Uterus (tissue), 3 donors: ENCODE measurements at regions not wholly inside any gene's neighbourhood (a gene's known extent, or its start where the extent isn't known, plus 50 kb on each side); places are given as distances from the start of the nearest gene placed in this dataset.
"Not testable (repeated sequence)": the region's sequence is repeated elsewhere in the genome, so short reads cannot be mapped to it uniquely, and the experiment has no call there.

Source experiments
- DNase-seq, 2 donors: peaks; one replicate each; pipeline ENCODE4 v3.0.0-alpha.2; 2019 to 2020
- H3K27ac ChIP-seq, 2 donors: fragments of 200-600 bp; sonication (generic); 1 replicate in 1 of 2; 2 replicates in 1 of 2; pipeline ENCODE4 v1.5.1; 2016 to 2018
- H3K27me3 ChIP-seq, 2 donors: fragments of 200-600 bp; sonication (generic); one replicate each; pipeline ENCODE4 v1.5.1; 2018 to 2019; ENCODE audit warnings: control low read depth in 1 of 2
- H3K36me3 ChIP-seq, 2 donors: fragments of 200-600 bp; sonication (generic); one replicate each; pipeline ENCODE4 v1.5.1; 2019; ENCODE audit warnings: control low read depth in 1 of 2
- H3K4me1 ChIP-seq, 2 donors: fragments of 200-600 bp; sonication (generic); one replicate each; pipeline ENCODE4 v1.5.1; 2018 to 2019; ENCODE audit warnings: control low read depth in 1 of 2
- H3K4me3 ChIP-seq, 2 donors: fragments of 200-600 bp; sonication (generic); 1 replicate in 1 of 2; 2 replicates in 1 of 2; pipeline ENCODE4 v1.5.1; 2018 to 2019; ENCODE audit warnings: mild to moderate bottlenecking in 1 of 2
- H3K9me3 ChIP-seq, 2 donors: fragments of 200-600 bp; sonication (generic); one replicate each; pipeline ENCODE4 v1.5.1; 2019; ENCODE audit warnings: control low read depth in 1 of 2
- POLR2A ChIP-seq, 2 donors: fragments of 450-650 bp; IDR thresholded peaks; one replicate each; pipeline ENCODE4 v1.6.1; 2016; ENCODE audit warnings: antibody characterized with exemption in 2 of 2, mild to moderate bottlenecking in 1 of 2, moderate library complexity in 1 of 2
- intact Hi-C: fragments of 100-400 bp; cut with DNase I; formaldehyde crosslinking; loops from one replicate; pipeline ENCODE4 v1.15.1; 2023; ENCODE audit warnings: low total_unique reads
- TF ChIP-seq, protein P1 (sequence below), 4 experiments: fragments of 200-600 bp in 2 of 4; fragments of 450-650 bp in 2 of 4; sonication (generic) in 2 of 4; IDR thresholded peaks; one replicate each; pipeline ENCODE4 v1.5.1; 2016 to 2019; ENCODE audit warnings: antibody characterized with exemption in 4 of 4, mild to moderate bottlenecking in 2 of 4, moderate library complexity in 1 of 4
- donor health status: DM: yes; HTN: yes; CAD: no.

DNA sequence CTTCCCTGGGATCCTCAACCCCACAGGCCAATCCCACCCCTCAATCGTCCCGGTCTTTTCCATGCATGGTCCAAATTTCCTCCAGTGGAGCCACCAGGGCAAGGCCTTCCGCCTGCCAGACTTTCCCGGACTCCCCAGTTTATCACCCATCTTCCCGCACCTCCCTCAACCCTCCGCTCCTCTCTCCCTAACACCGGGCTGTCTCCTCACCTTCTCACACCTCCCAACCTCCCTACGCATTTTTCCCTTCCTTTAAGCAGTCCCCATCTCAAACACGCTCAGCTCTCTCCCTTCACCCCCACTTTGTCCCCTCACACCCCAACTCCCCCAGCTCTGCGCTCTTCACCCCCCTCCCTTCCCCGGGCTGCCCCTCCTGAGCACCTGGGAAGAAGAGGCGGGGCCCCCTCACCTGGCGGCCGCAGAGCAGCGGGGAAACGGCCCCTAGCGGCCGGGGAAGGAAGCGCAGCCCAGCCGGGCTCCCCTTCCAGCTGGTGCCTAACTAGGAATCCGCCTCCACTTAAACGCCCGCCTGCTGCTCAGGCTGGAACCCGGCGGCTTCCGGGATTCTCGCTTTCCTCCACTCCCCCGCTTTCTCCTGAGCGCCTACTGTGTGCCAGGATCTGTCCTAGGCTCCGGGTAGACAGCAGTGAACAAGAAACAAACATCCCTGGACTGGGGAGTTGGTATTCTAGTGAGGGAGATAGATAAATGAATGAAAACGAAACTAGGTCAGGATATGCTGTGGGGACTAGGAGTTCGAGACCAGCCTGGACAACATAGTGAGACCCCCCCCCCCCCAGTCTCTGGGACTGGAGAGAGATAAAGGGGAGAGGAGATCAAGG is 126.7 kb downstream of the CRLF3 start:
- intact Hi-C loops, H3K9me3 ChIP-seq, H3K27ac ChIP-seq, H3K36me3 ChIP-seq, H3K4me1 ChIP-seq, H3K27me3 ChIP-seq: not testable (repeated sequence)
- DNase-seq, result peak; percentile 41 to 57
- TF ChIP-seq, protein P1, sequence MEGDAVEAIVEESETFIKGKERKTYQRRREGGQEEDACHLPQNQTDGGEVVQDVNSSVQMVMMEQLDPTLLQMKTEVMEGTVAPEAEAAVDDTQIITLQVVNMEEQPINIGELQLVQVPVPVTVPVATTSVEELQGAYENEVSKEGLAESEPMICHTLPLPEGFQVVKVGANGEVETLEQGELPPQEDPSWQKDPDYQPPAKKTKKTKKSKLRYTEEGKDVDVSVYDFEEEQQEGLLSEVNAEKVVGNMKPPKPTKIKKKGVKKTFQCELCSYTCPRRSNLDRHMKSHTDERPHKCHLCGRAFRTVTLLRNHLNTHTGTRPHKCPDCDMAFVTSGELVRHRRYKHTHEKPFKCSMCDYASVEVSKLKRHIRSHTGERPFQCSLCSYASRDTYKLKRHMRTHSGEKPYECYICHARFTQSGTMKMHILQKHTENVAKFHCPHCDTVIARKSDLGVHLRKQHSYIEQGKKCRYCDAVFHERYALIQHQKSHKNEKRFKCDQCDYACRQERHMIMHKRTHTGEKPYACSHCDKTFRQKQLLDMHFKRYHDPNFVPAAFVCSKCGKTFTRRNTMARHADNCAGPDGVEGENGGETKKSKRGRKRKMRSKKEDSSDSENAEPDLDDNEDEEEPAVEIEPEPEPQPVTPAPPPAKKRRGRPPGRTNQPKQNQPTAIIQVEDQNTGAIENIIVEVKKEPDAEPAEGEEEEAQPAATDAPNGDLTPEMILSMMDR (IDR thresholded peaks at IDR 0.05), result peak; percentile 72 to 87 (median 78)
- H3K4me3 ChIP-seq, result peak overlapping the region; percentile 9 to 11

DNA sequence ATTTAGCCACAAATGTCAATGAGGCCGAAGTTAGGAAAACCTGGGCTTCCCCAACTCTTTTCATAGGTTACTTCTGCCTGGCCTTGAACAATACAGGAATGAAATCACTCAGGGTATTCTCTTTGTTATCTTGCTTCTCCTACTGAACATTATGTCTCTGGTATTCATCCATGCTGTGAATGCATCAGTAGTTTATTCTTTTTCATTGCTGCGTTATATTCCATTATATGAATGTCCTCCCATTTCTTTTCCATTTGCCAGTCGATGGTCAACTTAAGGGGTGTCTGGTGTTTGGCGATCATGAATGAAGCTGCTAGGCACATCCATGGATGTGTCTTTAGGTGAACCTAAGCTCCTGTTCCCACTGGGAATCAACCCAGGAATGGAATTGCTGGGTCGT is 128.3 kb downstream of the CRLF3 start:
- DNase-seq, result no peak
- no peak overlapping the region for H3K27ac ChIP-seq
- H3K4me3 ChIP-seq, result no peak overlapping the region
- no peaks in the 10 kb centered on the region for H3K36me3 ChIP-seq
- no peaks in the 10 kb centered on the region for H3K9me3 ChIP-seq
- intact Hi-C loops, result no loop called here
- TF ChIP-seq POLR2A (IDR thresholded peaks at IDR 0.05), result no peak
- TF ChIP-seq, protein P1 (IDR thresholded peaks at IDR 0.05), result no peak
- peaks cover 0 to 4% of the 10 kb centered on the region in 2 donors for H3K4me1 ChIP-seq
- H3K27me3 ChIP-seq, result no peaks in the 10 kb centered on the region

DNA sequence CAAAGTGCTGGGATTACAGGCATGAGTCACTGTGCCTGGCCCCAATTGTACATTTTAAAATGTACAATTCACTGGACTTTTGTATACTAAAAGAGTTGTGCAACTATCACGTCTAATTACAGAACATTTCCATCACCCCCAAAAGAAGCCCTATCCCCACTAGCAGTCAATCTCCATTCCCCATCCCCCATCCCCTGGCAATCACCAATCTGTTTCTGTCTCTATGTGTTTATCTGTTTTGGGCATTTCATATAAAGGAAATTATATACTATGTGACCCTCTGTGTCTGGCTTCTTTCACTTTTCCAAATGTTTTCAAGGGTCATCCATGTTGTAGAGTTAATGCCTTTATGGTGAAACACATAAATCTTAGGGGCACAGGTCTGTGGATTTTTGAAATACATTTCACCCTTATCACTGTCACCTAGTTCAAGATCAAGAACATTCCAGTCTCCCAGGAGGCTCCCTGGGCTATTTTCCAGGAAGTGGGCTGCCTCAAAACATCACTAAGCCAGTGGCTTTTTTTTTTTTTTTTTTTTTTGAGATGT is 129.2 kb downstream of the CRLF3 start:
- DNase-seq, H3K4me3 ChIP-seq, H3K27me3 ChIP-seq, H3K4me1 ChIP-seq, H3K36me3 ChIP-seq, H3K27ac ChIP-seq, intact Hi-C loops, H3K9me3 ChIP-seq: not testable (repeated sequence)

DNA sequence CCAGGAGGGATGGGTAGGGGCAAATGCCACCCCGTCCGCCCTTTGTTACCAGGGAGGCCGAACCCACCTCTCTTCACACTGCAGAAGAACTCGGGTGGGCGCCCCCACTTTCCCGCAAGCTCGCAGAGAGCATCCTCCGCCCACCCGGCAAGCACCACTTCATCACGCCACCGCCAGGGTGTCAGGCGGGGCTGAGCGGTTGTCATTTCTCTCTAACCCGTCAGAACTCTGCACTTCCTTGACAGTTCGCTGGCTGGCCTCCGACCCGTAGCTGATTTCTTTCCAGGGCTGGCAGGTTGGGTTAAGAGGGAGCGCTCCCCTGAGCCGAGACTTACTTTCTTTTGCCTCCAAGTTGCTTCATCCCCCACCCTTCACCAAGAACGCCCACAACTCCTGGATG is 130.7 kb downstream of the CRLF3 start:
- H3K4me3 ChIP-seq, H3K27me3 ChIP-seq, H3K27ac ChIP-seq, H3K4me1 ChIP-seq, H3K9me3 ChIP-seq, intact Hi-C loops, H3K36me3 ChIP-seq, DNase-seq: not testable (repeated sequence)

DNA sequence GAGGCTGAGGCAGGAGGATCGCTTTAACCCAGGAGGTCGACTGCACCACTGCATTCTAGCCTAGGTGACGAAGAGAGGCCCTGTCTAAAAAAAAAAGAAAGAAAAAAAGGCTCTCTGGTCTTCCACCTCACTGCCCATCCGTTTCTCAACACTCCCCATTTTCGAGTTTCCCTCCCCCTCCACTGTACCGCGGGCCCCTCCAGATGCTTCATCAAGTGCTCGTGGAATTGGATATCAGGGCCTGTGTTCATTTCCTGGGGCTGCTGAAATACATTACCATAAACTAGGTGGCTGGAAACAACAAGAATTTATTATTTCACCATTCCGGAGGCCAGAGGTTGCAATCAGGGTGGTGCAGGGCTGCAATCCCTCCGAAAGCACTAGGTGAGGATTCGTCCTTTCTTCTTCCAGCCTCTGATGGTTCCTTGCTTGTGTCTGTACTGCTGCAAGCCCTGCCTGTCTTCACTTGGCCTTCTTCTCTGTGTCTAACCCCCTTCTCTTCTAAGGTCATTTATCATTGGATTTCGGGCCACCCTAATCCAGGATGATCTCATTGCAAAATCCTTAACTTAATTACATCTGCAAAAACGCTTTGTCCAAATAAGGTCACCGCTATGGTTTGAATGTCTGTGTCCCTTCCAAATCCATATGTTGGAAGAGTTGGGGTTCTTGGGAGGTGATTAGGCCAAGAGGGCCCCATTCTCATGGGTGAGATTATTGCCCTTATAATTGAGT is 135.1 kb downstream of the CRLF3 start:
- DNase-seq, H3K4me1 ChIP-seq, H3K36me3 ChIP-seq, intact Hi-C loops, H3K4me3 ChIP-seq, H3K27ac ChIP-seq, H3K27me3 ChIP-seq, H3K9me3 ChIP-seq: not testable (repeated sequence)

DNA sequence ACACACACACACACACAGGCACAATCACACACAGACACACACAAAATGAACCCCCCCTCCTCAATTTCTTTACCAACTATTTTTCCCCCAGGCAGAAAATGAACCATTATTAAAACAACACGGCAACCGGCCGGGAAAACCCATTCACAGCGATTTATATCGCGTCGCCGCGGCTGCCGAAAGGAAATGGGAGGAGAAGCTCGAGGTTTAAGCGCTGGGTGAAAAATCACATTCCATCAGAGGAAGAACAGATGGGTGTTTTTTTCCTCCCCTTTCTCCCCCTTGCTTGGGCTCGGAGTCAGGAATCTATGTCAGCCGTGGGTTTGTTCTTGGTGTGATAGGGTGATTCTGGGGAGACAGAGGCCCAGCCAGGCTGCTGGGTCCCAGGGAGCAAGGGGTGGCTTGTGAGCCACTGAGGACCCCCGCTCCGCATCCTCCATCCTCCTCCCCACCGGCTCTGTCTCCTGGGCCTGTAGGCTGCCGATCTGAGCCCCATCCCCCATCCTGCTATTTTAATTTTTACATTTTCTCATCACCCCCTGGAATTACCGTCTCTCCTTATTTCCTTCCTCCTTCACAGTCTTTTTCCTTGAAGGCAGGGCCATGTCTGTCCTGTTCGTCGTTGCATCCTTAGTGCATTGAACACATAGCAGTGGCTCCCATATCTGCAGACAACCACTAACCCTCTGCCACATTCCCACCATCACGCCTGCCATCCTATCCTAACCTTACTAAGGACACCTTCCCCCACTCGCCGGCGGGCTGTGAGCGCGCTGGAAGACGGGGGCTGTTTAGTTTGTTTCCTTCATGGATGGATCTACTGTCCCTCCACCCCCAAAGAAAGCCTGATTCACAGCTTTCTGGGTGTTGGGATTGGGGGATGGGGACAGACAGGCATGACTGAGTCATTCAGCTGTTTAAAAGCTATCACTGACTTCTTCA is 137.7 kb downstream of the CRLF3 start:
- intact Hi-C loops, H3K4me3 ChIP-seq, H3K36me3 ChIP-seq, DNase-seq, H3K27ac ChIP-seq, H3K4me1 ChIP-seq, H3K27me3 ChIP-seq, H3K9me3 ChIP-seq: not testable (repeated sequence)

DNA sequence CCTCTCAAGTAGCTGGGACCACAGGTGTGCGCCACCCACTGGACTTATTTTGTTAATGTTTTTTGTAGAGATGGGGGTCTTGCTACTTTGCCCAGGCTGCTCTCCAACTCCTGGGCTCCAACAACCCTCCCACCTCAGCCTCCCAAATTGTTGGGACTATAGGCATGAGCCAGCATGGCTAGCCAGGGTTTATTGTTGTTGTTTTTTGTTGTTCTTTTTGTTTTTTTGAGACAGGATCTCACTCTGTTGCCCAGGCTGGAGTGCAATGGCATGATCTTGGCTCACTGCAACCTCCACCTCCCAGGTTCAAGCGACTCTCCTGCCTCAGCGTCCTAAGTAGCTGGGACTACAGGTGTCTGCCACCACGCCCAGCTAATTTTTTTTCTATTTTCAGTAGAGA is 142.2 kb downstream of the CRLF3 start:
- H3K9me3 ChIP-seq, H3K27me3 ChIP-seq, H3K27ac ChIP-seq, DNase-seq, intact Hi-C loops, H3K4me3 ChIP-seq, H3K36me3 ChIP-seq, H3K4me1 ChIP-seq: not testable (repeated sequence)

DNA sequence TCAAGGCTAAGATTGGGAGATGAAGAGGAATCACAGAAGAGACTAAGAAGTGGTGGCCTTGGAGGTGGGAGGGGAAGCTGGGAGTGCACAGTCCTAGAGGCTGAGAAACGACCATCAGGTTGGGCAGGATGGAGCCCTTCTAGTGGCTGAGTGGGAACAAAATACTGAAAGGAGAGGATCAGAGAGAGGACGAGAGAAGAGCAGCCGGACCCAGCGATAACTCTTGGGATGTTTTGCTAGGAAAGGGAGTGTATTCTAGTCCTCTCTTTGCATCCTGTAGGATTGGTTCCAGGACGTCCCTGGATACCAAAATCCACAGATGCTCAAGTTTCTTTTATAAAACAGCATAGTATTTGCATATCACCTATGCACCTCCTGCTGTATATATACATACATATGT is 143.8 kb downstream of the CRLF3 start:
- H3K9me3 ChIP-seq, H3K4me3 ChIP-seq, H3K27me3 ChIP-seq, DNase-seq, H3K36me3 ChIP-seq, intact Hi-C loops, H3K27ac ChIP-seq, H3K4me1 ChIP-seq: not testable (repeated sequence)
